Tibial nerve (tissue), 4 donors: ENCODE measurements at regions not wholly inside any gene's neighbourhood (a gene's known extent, or its start where the extent isn't known, plus 50 kb on each side); places are given as distances from the start of the nearest gene placed in this dataset.

Experiments
- CTCF ChIP-seq, 5 experiments: fragments of 200-600 bp in 3 of 5; fragments of 450-650 bp in 2 of 5; sonication (generic) in 3 of 5; IDR thresholded peaks; one replicate each; pipeline ENCODE4 v1.5.1; 2016 to 2019; ENCODE audit warnings: antibody characterized with exemption in 5 of 5, mild to moderate bottlenecking in 3 of 5, moderate library complexity in 2 of 5
- EP300 ChIP-seq, 2 donors: sonication (generic); formaldehyde crosslinking; IDR thresholded peaks; one replicate each; pipeline ENCODE4 v1.6.1; 2017; ENCODE audit warnings: antibody characterized with exemption in 2 of 2, mild to moderate bottlenecking in 1 of 2
- POLR2A ChIP-seq, 2 donors: fragments of 450-650 bp; IDR thresholded peaks; one replicate each; pipeline ENCODE4 v1.6.1; 2017; ENCODE audit warnings: antibody characterized with exemption in 2 of 2, mild to moderate bottlenecking in 2 of 2, moderate library complexity in 2 of 2

GRCh38 chr6:140713495-140713894 is 1339.0 kb upstream of the CITED2 start:
- TF ChIP-seq POLR2A (IDR thresholded peaks at IDR 0.05) (no peak), CTCF (IDR thresholded peaks at IDR 0.05) (no peak), EP300 (IDR thresholded peaks at IDR 0.05) (no peak)
